ENCODE measurements at regions not wholly inside any gene's neighbourhood (a gene's known extent, or its start where the extent isn't known, plus 50 kb on each side); places are given as distances from the start of the nearest gene placed in this dataset.

DNA sequence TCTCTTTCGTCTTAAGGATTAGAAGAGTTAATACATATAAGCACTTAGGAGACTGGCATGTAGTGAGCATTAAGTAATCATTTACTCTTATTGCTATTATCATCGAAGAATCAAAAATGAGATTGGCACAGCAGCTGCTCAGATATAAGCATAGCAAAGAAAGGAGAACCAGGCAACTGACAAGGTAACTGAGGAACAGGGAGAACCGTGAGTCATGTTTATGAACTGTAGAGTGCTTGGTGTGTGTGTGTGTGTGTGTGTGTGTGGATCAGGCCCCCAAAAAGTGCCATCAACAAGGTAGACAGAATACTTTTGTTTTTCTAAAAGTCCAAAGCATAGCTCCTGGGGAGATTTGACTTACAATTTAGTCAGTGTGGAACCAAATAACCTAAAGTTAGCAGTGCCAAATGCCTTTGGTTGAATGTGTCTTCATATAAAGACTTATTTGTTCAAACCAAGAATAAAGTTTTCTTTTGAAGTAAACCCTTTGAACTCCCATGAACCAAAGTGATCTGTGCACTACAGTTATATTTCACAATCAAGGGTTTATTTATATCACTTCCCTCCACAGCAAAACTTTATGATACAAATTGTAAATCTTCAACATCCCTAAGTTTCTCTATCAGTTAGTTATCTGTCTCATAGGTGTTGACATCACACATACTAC, 660.6 kb downstream of the NYAP2 start (continued):
- TF ChIP-seq RERE (CRISPR knock-in tag; IDR thresholded peaks at IDR 0.05; ENCODE audit: low read depth), result no peak
- no peak for TF ChIP-seq ARNT2 (CRISPR knock-in tag; IDR thresholded peaks at IDR 0.05; ENCODE audit: low read depth)
- no peak for TF ChIP-seq KLF9 (CRISPR knock-in tag; IDR thresholded peaks at IDR 0.05; ENCODE audit: low read depth)
- TF ChIP-seq SOX6 (IDR thresholded peaks at IDR 0.05), result no peak
- TF ChIP-seq SOX6 (CRISPR knock-in tag; IDR thresholded peaks at IDR 0.05), result no peak; the same call in 1 of the 2 replicates
- no peak for TF ChIP-seq ZNF281 (CRISPR knock-in tag; IDR thresholded peaks at IDR 0.05; ENCODE audit: borderline replicate concordance)
- TF ChIP-seq HNRNPUL1 (IDR thresholded peaks at IDR 0.05; ENCODE audit: low read depth, low read length), result no peak
- TF ChIP-seq ZNF20 (CRISPR knock-in tag; IDR thresholded peaks at IDR 0.05), result no peak
- no peak for TF ChIP-seq ZNF512B (CRISPR knock-in tag; IDR thresholded peaks at IDR 0.05; ENCODE audit: borderline replicate concordance)
- TF ChIP-seq CEBPG (CRISPR knock-in tag; IDR thresholded peaks at IDR 0.05), result peak; percentile 65
- TF ChIP-seq ZNF138 (CRISPR knock-in tag; IDR thresholded peaks at IDR 0.05; ENCODE audit: low read depth), result no peak
- TF ChIP-seq HMGA1 (CRISPR knock-in tag; conservative IDR thresholded peaks at IDR 0.05), result no peak
- no peak for TF ChIP-seq ZNF639 (CRISPR knock-in tag; conservative IDR thresholded peaks at IDR 0.05)
- no peak for TF ChIP-seq MAF1 (CRISPR knock-in tag; IDR thresholded peaks at IDR 0.05; ENCODE audit: borderline replicate concordance)
